Fibroblast of pulmonary artery (primary cell): ENCODE measurements at regions not wholly inside any gene's neighbourhood (a gene's known extent, or its start where the extent isn't known, plus 50 kb on each side); places are given as distances from the start of the nearest gene placed in this dataset.
A peak's percentile ranks its signal among the peaks of the same experiment; 100 is the strongest.

Experiments used
- DNase-seq: peaks from one replicate; pipeline ENCODE4 v3.0.0-alpha.2; 2010; ENCODE audit warnings: low read depth
- H3K4me3 ChIP-seq: replicated peaks from 2 replicates; pipeline ENCODE4 v1.5.1; 2011; ENCODE audit warnings: low read depth, mild to moderate bottlenecking, control low read depth, low read length, moderate library complexity
- CTCF ChIP-seq: IDR thresholded peaks from 2 replicates; pipeline ENCODE4 v1.5.1; 2011; ENCODE audit warnings: mild to moderate bottlenecking, control low read depth, low read length, inconsistent platforms; ENCODE audit errors: missing control alignments

GRCh38 chr3:193943851-193944517 is 192.0 kb upstream of the HES1 start:
- DNase-seq: no peak
- no peak overlapping the region for H3K4me3 ChIP-seq
- TF ChIP-seq CTCF: no peak

GRCh38 chr3:193944518-193944884 is 191.4 kb upstream of the HES1 start:
- no peak for DNase-seq
- H3K4me3 ChIP-seq: no peak overlapping the region
- no peak for TF ChIP-seq CTCF

GRCh38 chr3:193945143-193945542 is 190.8 kb upstream of the HES1 start:
- no peak overlapping the region for H3K4me3 ChIP-seq
- TF ChIP-seq CTCF: no peak
- no peak for DNase-seq

- DNase-seq: no peak
- TF ChIP-seq CTCF: no peak
- H3K4me3 ChIP-seq: no peak overlapping the region
Observed at GRCh38 chr3:193946945-193947344, 189.0 kb upstream of the HES1 start.

GRCh38 chr3:193947596-193947995 is 188.4 kb upstream of the HES1 start:
- TF ChIP-seq CTCF: no peak
- H3K4me3 ChIP-seq: no peak overlapping the region
- DNase-seq: peak; percentile 14

- no peak overlapping the region for H3K4me3 ChIP-seq
- no peak for TF ChIP-seq CTCF
- no peak for DNase-seq
Observed at GRCh38 chr3:193948459-193948858, 187.5 kb upstream of the HES1 start.

GRCh38 chr3:193951859-193952258 is 184.1 kb upstream of the HES1 start:
- H3K4me3 ChIP-seq: no peak overlapping the region
- no peak for DNase-seq
- no peak for TF ChIP-seq CTCF
